ENCODE measurements at regions not wholly inside any gene's neighbourhood (a gene's known extent, or its start where the extent isn't known, plus 50 kb on each side); places are given as distances from the start of the nearest gene placed in this dataset.

DNA sequence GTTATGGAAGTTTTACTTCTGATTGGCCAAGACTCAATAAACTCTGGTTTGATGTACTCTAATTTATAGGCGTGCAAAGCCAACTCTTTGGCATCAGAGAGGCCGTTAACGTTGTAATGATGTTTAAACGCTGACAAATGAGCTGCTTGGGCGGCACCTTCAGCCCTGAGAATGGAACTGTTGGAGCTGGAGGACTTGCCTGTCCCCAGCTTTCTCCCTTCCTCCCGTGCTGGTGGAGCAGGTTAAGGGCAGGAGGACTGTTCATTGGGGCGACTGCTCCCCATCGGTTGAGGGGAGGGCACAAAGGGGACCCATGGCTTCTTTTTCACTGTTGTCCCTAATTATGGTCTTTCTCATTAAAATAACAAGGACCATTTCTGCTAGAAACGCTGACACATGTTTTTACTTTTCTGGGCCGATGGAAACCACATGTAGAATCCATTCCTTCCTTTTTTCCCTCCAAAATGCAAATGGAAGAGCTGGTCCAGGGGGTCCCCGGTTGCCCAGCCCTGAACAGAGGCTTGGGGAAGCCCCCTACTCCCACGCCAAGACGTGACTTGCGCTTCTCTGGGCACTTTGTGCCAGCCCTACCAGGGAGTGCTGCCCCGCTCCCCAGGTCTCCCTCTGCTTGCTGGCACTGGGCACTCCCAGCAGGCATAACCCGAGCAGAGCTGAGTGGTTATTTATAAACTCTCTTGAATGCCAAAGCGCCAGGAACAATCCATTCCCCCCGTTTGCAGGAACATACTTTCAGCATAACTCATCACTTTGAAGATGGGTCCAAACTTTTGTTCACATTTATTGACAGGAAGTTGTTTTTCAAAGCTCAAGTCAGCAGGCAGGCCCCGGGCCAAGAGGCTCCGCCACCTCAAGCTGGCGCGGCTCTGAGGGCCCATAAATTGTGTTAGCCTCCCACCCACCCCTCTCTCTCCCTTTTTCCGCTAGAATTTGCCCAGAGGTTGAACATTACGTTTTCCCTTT is 170.1 kb downstream of the ASB1 start (continued):
- TF ChIP-seq, protein P1, sequence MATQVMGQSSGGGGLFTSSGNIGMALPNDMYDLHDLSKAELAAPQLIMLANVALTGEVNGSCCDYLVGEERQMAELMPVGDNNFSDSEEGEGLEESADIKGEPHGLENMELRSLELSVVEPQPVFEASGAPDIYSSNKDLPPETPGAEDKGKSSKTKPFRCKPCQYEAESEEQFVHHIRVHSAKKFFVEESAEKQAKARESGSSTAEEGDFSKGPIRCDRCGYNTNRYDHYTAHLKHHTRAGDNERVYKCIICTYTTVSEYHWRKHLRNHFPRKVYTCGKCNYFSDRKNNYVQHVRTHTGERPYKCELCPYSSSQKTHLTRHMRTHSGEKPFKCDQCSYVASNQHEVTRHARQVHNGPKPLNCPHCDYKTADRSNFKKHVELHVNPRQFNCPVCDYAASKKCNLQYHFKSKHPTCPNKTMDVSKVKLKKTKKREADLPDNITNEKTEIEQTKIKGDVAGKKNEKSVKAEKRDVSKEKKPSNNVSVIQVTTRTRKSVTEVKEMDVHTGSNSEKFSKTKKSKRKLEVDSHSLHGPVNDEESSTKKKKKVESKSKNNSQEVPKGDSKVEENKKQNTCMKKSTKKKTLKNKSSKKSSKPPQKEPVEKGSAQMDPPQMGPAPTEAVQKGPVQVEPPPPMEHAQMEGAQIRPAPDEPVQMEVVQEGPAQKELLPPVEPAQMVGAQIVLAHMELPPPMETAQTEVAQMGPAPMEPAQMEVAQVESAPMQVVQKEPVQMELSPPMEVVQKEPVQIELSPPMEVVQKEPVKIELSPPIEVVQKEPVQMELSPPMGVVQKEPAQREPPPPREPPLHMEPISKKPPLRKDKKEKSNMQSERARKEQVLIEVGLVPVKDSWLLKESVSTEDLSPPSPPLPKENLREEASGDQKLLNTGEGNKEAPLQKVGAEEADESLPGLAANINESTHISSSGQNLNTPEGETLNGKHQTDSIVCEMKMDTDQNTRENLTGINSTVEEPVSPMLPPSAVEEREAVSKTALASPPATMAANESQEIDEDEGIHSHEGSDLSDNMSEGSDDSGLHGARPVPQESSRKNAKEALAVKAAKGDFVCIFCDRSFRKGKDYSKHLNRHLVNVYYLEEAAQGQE (IDR thresholded peaks at IDR 0.05), result no peak
- TF ChIP-seq CEBPB (IDR thresholded peaks at IDR 0.05), result peak in 1 of 2 experiments; percentile 58; a peak in 1 of 4 replicates
- TF ChIP-seq MAZ (IDR thresholded peaks at IDR 0.05; ENCODE audit: borderline replicate concordance, low read depth, low read length), result no peak
- TF ChIP-seq TP53 (CRISPR knock-in tag; IDR thresholded peaks at IDR 0.05), result no peak

DNA sequence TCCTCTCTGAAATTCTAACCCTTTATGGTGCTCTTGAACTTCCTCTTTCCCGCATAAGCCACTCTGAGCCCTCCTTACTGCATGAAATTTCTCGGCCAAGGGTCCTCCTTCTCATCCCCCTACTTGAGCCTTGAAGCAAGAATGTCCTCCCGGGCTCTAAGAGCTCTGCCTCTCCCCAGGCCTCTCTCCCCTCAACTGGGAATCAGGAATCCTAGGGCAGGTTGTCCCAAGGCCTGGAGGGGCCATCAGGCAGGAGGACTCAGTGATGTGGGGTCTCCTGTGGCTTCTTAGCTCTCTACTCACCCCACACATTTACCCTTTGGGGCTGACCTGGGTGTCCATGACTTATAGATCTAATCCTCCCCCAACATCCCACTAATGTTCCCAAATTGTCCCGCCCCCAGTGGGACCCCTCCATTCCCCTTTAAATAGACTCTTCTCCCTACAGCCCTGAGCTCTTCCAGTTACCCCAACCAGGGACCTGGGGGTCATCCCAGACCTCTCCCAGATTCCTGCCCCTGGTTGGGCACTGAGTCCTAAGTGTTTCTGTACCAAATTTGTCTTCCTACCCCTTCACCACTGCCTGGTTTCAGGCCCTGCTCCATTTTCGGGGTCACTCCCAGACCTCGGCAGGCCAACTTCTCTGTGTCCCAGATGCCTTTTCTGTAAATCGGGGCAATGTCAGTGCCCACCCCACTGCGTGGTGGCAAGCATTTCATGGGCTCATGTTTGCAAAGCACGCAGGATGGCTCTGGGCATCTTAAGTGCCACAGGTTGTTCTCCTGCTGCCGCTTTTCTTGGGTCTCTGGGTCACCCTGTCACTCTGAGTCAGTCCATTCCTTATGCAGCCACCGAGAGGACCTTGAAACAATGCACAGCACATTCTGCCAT is 171.2 kb downstream of the ASB1 start:
- no peak for DNase-seq (ENCODE audit: low read depth in 1 of 2, low spot score in 1 of 2)
- no peak for FAIRE-seq
- CTCF ChIA-PET, result interaction anchor here (0.8 to 1.2 kb wide), 2 partner anchors 14 to 227 kb away, joined by 3 read pairs; no protein-coding TSS in a partner anchor
- Histone ChIP-seq H3K27ac (peak overlapping the region; percentile 88 to 94), H3K4me1 (peaks cover 33% of the 10 kb centered on the region), H3K4me2 (peak overlapping the region; percentile 69), H3K4me3 (no peak overlapping the region), H3K9me3 (peaks cover 5% of the 10 kb centered on the region)
- POLR2A ChIA-PET, result no interaction called here
- TF ChIP-seq MYC (IDR thresholded peaks at IDR 0.05; ENCODE audit: borderline replicate concordance, low read length), result no peak
- TF ChIP-seq, protein P2, sequence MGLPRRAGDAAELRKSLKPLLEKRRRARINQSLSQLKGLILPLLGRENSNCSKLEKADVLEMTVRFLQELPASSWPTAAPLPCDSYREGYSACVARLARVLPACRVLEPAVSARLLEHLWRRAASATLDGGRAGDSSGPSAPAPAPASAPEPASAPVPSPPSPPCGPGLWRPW (IDR thresholded peaks at IDR 0.05), result no peak
- WGBS (ENCODE audit: missing lambda C conversion rate), result 77% methylated on average over 11 of the region's 11 CpGs
- ATAC-seq, result peak in 1 of 2 experiments; percentile 37; a peak in 3 of 6 replicates

DNA sequence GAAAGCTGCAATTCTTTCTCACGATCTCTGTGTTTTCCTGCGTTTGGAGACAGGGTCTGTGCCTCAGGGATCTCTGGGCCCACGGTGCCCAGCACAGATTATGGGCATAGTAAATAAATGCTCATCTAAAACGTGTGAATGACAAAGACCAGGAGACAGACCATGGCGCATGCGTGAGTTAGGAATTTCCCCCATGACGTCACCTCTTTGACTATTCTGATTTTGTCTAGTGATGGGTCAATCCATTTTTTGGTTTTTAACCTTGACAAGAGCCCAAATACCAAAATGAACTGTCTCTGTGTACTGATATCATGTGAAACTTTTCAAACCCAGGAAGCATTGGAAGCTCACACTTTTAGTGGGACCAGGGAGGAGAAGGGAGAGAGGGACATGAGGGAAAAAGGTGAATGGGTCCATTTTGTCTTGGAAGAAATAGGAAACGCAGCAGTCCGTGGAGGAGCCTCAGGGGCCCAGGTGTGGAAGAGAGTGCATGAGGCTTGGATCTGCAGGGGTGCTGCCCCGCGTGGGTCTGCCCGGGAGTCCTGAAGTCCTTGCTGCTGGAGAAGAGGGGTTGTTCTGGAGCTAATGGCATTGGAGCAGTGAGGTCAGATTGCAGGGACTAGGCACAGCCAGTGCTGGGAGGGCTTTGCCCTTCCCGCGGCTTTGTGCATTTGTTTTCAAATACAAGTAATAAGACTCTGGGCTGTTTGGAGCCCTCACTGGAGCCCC is 172.2 kb downstream of the ASB1 start:
- Histone ChIP-seq H3K9me3 (peaks cover 13% of the 10 kb centered on the region), H3K4me1 (peaks cover 33% of the 10 kb centered on the region), H3K4me2 (no peak overlapping the region), H3K27ac (peak overlapping the region; percentile 88 to 94), H3K4me3 (no peak overlapping the region)
- FAIRE-seq (no peak), DNase-seq (ENCODE audit: low read depth in 1 of 2, low spot score in 1 of 2) (no peak), ATAC-seq (no peak)
- WGBS (ENCODE audit: missing lambda C conversion rate), result 78% methylated on average over 14 of the region's 14 CpGs
- POLR2A ChIA-PET, result no interaction called here
- CTCF ChIA-PET, result no interaction called here
- TF ChIP-seq ZC3H11A (IDR thresholded peaks at IDR 0.05) (no peak), EHMT2 (IDR thresholded peaks at IDR 0.05; ENCODE audit: low read depth) (no peak), JUNB (IDR thresholded peaks at IDR 0.05) (no peak), HOXB5 (CRISPR knock-in tag; IDR thresholded peaks at IDR 0.05) (no peak), KDM1A (IDR thresholded peaks at IDR 0.05; ENCODE audit: low read depth) (no peak), NPAS2 (CRISPR knock-in tag; IDR thresholded peaks at IDR 0.05; ENCODE audit: borderline replicate concordance) (no peak), FOSL2 (IDR thresholded peaks at IDR 0.05) (no peak), FOSL2 (CRISPR knock-in tag; IDR thresholded peaks at IDR 0.05) (no peak), NFE2L2 (conservative IDR thresholded peaks at IDR 0.05; ENCODE audit: low read length) (no peak), GATA3 (IDR thresholded peaks at IDR 0.05; ENCODE audit: borderline replicate concordance) (no peak), CHD4 (IDR thresholded peaks at IDR 0.05; ENCODE audit: borderline replicate concordance) (no peak), CHD2 (IDR thresholded peaks at IDR 0.05; ENCODE audit: low read length, partially characterized antibody) (no peak), FOXS1 (CRISPR knock-in tag; IDR thresholded peaks at IDR 0.05) (no peak), TFCP2L1 (CRISPR knock-in tag; IDR thresholded peaks at IDR 0.05) (no peak), JUN (IDR thresholded peaks at IDR 0.05) (no peak), SREBF2 (IDR thresholded peaks at IDR 0.05) (no peak), RCOR1 (IDR thresholded peaks at IDR 0.05; ENCODE audit: low read depth, low read length) (no peak), ZSCAN20 (CRISPR knock-in tag; IDR thresholded peaks at IDR 0.05) (no peak)
- TF ChIP-seq, protein P3, sequence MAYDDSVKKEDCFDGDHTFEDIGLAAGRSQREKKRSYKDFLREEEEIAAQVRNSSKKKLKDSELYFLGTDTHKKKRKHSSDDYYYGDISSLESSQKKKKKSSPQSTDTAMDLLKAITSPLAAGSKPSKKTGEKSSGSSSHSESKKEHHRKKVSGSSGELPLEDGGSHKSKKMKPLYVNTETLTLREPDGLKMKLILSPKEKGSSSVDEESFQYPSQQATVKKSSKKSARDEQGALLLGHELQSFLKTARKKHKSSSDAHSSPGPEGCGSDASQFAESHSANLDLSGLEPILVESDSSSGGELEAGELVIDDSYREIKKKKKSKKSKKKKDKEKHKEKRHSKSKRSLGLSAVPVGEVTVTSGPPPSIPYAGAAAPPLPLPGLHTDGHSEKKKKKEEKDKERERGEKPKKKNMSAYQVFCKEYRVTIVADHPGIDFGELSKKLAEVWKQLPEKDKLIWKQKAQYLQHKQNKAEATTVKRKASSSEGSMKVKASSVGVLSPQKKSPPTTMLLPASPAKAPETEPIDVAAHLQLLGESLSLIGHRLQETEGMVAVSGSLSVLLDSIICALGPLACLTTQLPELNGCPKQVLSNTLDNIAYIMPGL (CRISPR knock-in tag; IDR thresholded peaks at IDR 0.05; ENCODE audit: borderline replicate concordance), result no peak
- TF ChIP-seq, protein P4, sequence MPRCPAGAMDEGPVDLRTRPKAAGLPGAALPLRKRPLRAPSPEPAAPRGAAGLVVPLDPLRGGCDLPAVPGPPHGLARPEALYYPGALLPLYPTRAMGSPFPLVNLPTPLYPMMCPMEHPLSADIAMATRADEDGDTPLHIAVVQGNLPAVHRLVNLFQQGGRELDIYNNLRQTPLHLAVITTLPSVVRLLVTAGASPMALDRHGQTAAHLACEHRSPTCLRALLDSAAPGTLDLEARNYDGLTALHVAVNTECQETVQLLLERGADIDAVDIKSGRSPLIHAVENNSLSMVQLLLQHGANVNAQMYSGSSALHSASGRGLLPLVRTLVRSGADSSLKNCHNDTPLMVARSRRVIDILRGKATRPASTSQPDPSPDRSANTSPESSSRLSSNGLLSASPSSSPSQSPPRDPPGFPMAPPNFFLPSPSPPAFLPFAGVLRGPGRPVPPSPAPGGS (IDR thresholded peaks at IDR 0.05), result no peak

Data from A549 (cell line).